ENCODE measurements at regions not wholly inside any gene's neighbourhood (a gene's known extent, or its start where the extent isn't known, plus 50 kb on each side); places are given as distances from the start of the nearest gene placed in this dataset.

- no peak overlapping the region for H3K27ac ChIP-seq
- H3K36me3 ChIP-seq = no peaks in the 10 kb centered on the region
- no peaks in the 10 kb centered on the region for H3K9me3 ChIP-seq
- H3K27me3 ChIP-seq = no peaks in the 10 kb centered on the region
- no peak for TF ChIP-seq POLR2A (IDR thresholded peaks at IDR 0.05)
- WGBS, 2 donors (ENCODE audit: low coverage in 1 of 2) = 63 to 86% methylated on average over 2 to 3 of the region's 3 CpGs
- no peak overlapping the region for H3K4me3 ChIP-seq
- ATAC-seq = no peak
- H3K4me1 ChIP-seq = no peaks in the 10 kb centered on the region
These were observed 1108.1 kb upstream of the DDX18 start for GRCh38 chr2:116706396-116706795.

- Histone ChIP-seq H3K36me3 (no peaks in the 10 kb centered on the region), H3K9me3 (no peaks in the 10 kb centered on the region), H3K27me3 (no peaks in the 10 kb centered on the region), H3K27ac (no peak overlapping the region), H3K4me3 (no peak overlapping the region), H3K4me1 (no peaks in the 10 kb centered on the region)
- TF ChIP-seq CTCF (IDR thresholded peaks at IDR 0.05) (no peak), POLR2A (IDR thresholded peaks at IDR 0.05) (no peak), POLR2AphosphoS5 (IDR thresholded peaks at IDR 0.05) (no peak), EP300 (IDR thresholded peaks at IDR 0.05) (no peak)
- WGBS, 2 donors (ENCODE audit: low coverage in 1 of 2) = 80 to 100% methylated on average over 1 of the region's 1 CpG
- no peak for ATAC-seq
These were observed 1098.5 kb upstream of the DDX18 start for GRCh38 chr2:116716038-116716437.

GRCh38 chr2:116716444-116716843 is 1098.0 kb upstream of the DDX18 start:
- Histone ChIP-seq H3K27ac (no peak overlapping the region), H3K36me3 (no peaks in the 10 kb centered on the region), H3K4me3 (no peak overlapping the region), H3K9me3 (no peaks in the 10 kb centered on the region), H3K27me3 (no peaks in the 10 kb centered on the region), H3K4me1 (no peaks in the 10 kb centered on the region)
- TF ChIP-seq POLR2A (IDR thresholded peaks at IDR 0.05) (no peak), EP300 (IDR thresholded peaks at IDR 0.05) (no peak), CTCF (IDR thresholded peaks at IDR 0.05) (no peak), POLR2AphosphoS5 (IDR thresholded peaks at IDR 0.05) (no peak)
- ATAC-seq = no peak
- 63 to 66% methylated on average over 2 of the region's 2 CpGs for WGBS, 2 donors (ENCODE audit: low coverage in 1 of 2)

GRCh38 chr2:116717832-116718231 is 1096.7 kb upstream of the DDX18 start:
- ATAC-seq = no peak
- TF ChIP-seq POLR2A (IDR thresholded peaks at IDR 0.05) (no peak), EP300 (IDR thresholded peaks at IDR 0.05) (no peak), POLR2AphosphoS5 (IDR thresholded peaks at IDR 0.05) (no peak), CTCF (IDR thresholded peaks at IDR 0.05) (no peak)
- no peaks in the 10 kb centered on the region for H3K9me3 ChIP-seq
- no peaks in the 10 kb centered on the region for H3K4me1 ChIP-seq
- no peak overlapping the region for H3K4me3 ChIP-seq
- no peaks in the 10 kb centered on the region for H3K36me3 ChIP-seq
- no peaks in the 10 kb centered on the region for H3K27me3 ChIP-seq
- WGBS, 2 donors (ENCODE audit: low coverage in 1 of 2) = 65 to 86% methylated on average over 3 to 4 of the region's 4 CpGs
- H3K27ac ChIP-seq = no peak overlapping the region

GRCh38 chr2:116718451-116718850 is 1096.0 kb upstream of the DDX18 start:
- no peak for TF ChIP-seq POLR2AphosphoS5 (IDR thresholded peaks at IDR 0.05)
- no peak for TF ChIP-seq POLR2A (IDR thresholded peaks at IDR 0.05)
- TF ChIP-seq CTCF (IDR thresholded peaks at IDR 0.05) = no peak
- TF ChIP-seq EP300 (IDR thresholded peaks at IDR 0.05) = no peak
- Histone ChIP-seq H3K27ac (no peak overlapping the region), H3K4me1 (no peaks in the 10 kb centered on the region), H3K9me3 (no peaks in the 10 kb centered on the region), H3K36me3 (no peaks in the 10 kb centered on the region), H3K4me3 (no peak overlapping the region), H3K27me3 (no peaks in the 10 kb centered on the region)
- 82 to 88% methylated on average over 4 of the region's 4 CpGs for WGBS, 2 donors (ENCODE audit: low coverage in 1 of 2)
- no peak for ATAC-seq

Data from gastroesophageal sphincter (tissue), 4 donors.